ENCODE measurements at regions not wholly inside any gene's neighbourhood (a gene's known extent, or its start where the extent isn't known, plus 50 kb on each side); places are given as distances from the start of the nearest gene placed in this dataset.

- TF ChIP-seq CTCF (IDR thresholded peaks at IDR 0.05) (no peak), POLR2A (IDR thresholded peaks at IDR 0.05) (no peak), EP300 (IDR thresholded peaks at IDR 0.05) (no peak), POLR2AphosphoS5 (IDR thresholded peaks at IDR 0.05) (no peak)
Observed at GRCh38 chr9:14014744-14015143, 299.2 kb downstream of the NFIB start.

All from suprapubic skin (tissue), 4 donors.